ENCODE measurements at regions not wholly inside any gene's neighbourhood (a gene's known extent, or its start where the extent isn't known, plus 50 kb on each side); places are given as distances from the start of the nearest gene placed in this dataset.
"Not testable (repeated sequence)": the region's sequence is repeated elsewhere in the genome, so short reads cannot be mapped to it uniquely, and the experiment has no call there.

- no peaks in the 10 kb centered on the region for H3K36me3 ChIP-seq
- H3K27ac ChIP-seq: no peak overlapping the region
- no peaks in the 10 kb centered on the region for H3K27me3 ChIP-seq
- no peaks in the 10 kb centered on the region for H3K4me1 ChIP-seq (ENCODE audit: low read depth)
- DNase-seq (ENCODE audit: low read depth in 1 of 2, low spot score in 1 of 2): no peak
- H3K9me3 ChIP-seq (ENCODE audit: low read depth): no peaks in the 10 kb centered on the region
- no peak overlapping the region for H3K4me3 ChIP-seq
- TF ChIP-seq CTCF (IDR thresholded peaks at IDR 0.05; ENCODE audit: low read depth, low read length): no peak
Measured at GRCh38 chr5:103990064-103990463, 427.5 kb upstream of the NUDT12 start.

- no peak overlapping the region for H3K4me3 ChIP-seq
- no peak for DNase-seq (ENCODE audit: low read depth in 1 of 2, low spot score in 1 of 2)
- H3K36me3 ChIP-seq: no peaks in the 10 kb centered on the region
- H3K27ac ChIP-seq: no peak overlapping the region
- H3K4me1 ChIP-seq (ENCODE audit: low read depth): no peaks in the 10 kb centered on the region
- TF ChIP-seq CTCF (IDR thresholded peaks at IDR 0.05; ENCODE audit: low read depth, low read length): no peak
- H3K27me3 ChIP-seq: no peaks in the 10 kb centered on the region
- no peaks in the 10 kb centered on the region for H3K9me3 ChIP-seq (ENCODE audit: low read depth)
Measured at GRCh38 chr5:103981592-103981991, 419.0 kb upstream of the NUDT12 start.

GRCh38 chr5:103973669-103974068, 411.1 kb upstream of the NUDT12 start:
- no peaks in the 10 kb centered on the region for H3K36me3 ChIP-seq
- H3K9me3 ChIP-seq (ENCODE audit: low read depth): no peaks in the 10 kb centered on the region
- TF ChIP-seq CTCF (IDR thresholded peaks at IDR 0.05; ENCODE audit: low read depth, low read length): no peak
- no peaks in the 10 kb centered on the region for H3K4me1 ChIP-seq (ENCODE audit: low read depth)
- DNase-seq (ENCODE audit: low read depth in 1 of 2, low spot score in 1 of 2): no peak
- no peak overlapping the region for H3K27ac ChIP-seq
- H3K27me3 ChIP-seq: no peaks in the 10 kb centered on the region
- no peak overlapping the region for H3K4me3 ChIP-seq

- DNase-seq (ENCODE audit: low read depth in 1 of 2, low spot score in 1 of 2); H3K9me3 ChIP-seq (ENCODE audit: low read depth); H3K36me3 ChIP-seq; H3K4me1 ChIP-seq (ENCODE audit: low read depth); H3K27me3 ChIP-seq; H3K4me3 ChIP-seq; H3K27ac ChIP-seq: not testable (repeated sequence)
Measured at GRCh38 chr5:103966295-103966694, 403.7 kb upstream of the NUDT12 start.

- Histone ChIP-seq H3K27me3 (no peaks in the 10 kb centered on the region), H3K4me3 (no peak overlapping the region), H3K4me1 (ENCODE audit: low read depth) (no peaks in the 10 kb centered on the region)
Measured at GRCh38 chr5:103962023-103962422, 399.4 kb upstream of the NUDT12 start.

More at GRCh38 chr5:103962023-103962422, 399.4 kb upstream of the NUDT12 start:
- TF ChIP-seq CTCF (IDR thresholded peaks at IDR 0.05; ENCODE audit: low read depth, low read length): no peak
- DNase-seq (ENCODE audit: low read depth in 1 of 2, low spot score in 1 of 2): no peak
- no peak overlapping the region for H3K27ac ChIP-seq
- no peaks in the 10 kb centered on the region for H3K9me3 ChIP-seq (ENCODE audit: low read depth)
- H3K36me3 ChIP-seq: no peaks in the 10 kb centered on the region
